Lung (tissue), 11 donors: ENCODE measurements at regions not wholly inside any gene's neighbourhood (a gene's known extent, or its start where the extent isn't known, plus 50 kb on each side); places are given as distances from the start of the nearest gene placed in this dataset.

ENCODE experiments used
- ATAC-seq: fragments of 200-7000 bp; cut with Tn5 transposase; one replicate; pipeline ENCODE4 v1.9.1; 2020; ENCODE audit warnings: moderate number of reproducible peaks; ENCODE audit not compliant: insufficient read depth, low FRiP score
- DNase-seq, 3 donors: peaks; one replicate each; pipeline ENCODE4 v3.0.0-alpha.2; 2013 to 2017
- H3K27ac ChIP-seq, 2 donors: one replicate each; pipeline ENCODE4 v1.5.1; 2013; ENCODE audit warnings: mild to moderate bottlenecking in 2 of 2, moderate library complexity in 2 of 2, control low read depth in 1 of 2, inconsistent platforms in 1 of 2, low read depth in 1 of 2, low read length in 1 of 2
- H3K27me3 ChIP-seq, 3 donors: one replicate each; pipeline ENCODE4 v1.5.1; 2013; ENCODE audit warnings: low read length in 2 of 3; ENCODE audit not compliant: control insufficient read depth in 3 of 3, insufficient read depth in 3 of 3
- H3K36me3 ChIP-seq, 4 donors: one replicate each; pipeline ENCODE4 v1.5.1; 2013; ENCODE audit warnings: low read length in 4 of 4, mild to moderate bottlenecking in 1 of 4, moderate library complexity in 1 of 4; ENCODE audit not compliant: control insufficient read depth in 4 of 4, insufficient read depth in 4 of 4
- H3K4me1 ChIP-seq, 5 donors: one replicate each; pipeline ENCODE4 v1.5.1; 2013; ENCODE audit warnings: low read length in 5 of 5, mild to moderate bottlenecking in 2 of 5, moderate library complexity in 1 of 5; ENCODE audit not compliant: control insufficient read depth in 5 of 5, insufficient read depth in 5 of 5
- H3K4me3 ChIP-seq: one replicate; pipeline ENCODE4 v1.5.1; 2013; ENCODE audit warnings: mild to moderate bottlenecking, control low read depth, moderate library complexity
- H3K9ac ChIP-seq, 2 donors: one replicate each; pipeline ENCODE4 v1.5.1; 2013; ENCODE audit warnings: low read length in 2 of 2, control low read depth in 1 of 2; ENCODE audit not compliant: insufficient read depth in 1 of 2
- H3K9me3 ChIP-seq, 4 donors: one replicate each; pipeline ENCODE4 v1.5.1; 2013; ENCODE audit warnings: low read length in 3 of 4, mild to moderate bottlenecking in 1 of 4, moderate library complexity in 1 of 4; ENCODE audit not compliant: control insufficient read depth in 4 of 4, insufficient read depth in 3 of 4
- CTCF ChIP-seq: IDR thresholded peaks from 2 replicates; pipeline ENCODE4 v1.5.1; 2012; ENCODE audit warnings: mild to moderate bottlenecking; ENCODE audit errors: control extremely low read depth, extremely low read depth
- WGBS, 2 donors: extraction: QIAGEN DNeasy Blood & Tissue Kit; methylation state at CpG; one replicate each; pipeline ENCODE4 v1.1.7; 2013; 5-methylcytosine and 5-hydroxymethylcytosine counted together
- donor health status: control.
- donor health status: control.
- donor health status: Bipolar disorder and iron deficiency.
- donor health status: healthy.
- donor health status: DM: yes; HTN: yes; CAD: no.

- Histone ChIP-seq H3K36me3 (no peaks in the 10 kb centered on the region), H3K9ac (no peak overlapping the region), H3K4me3 (no peak overlapping the region), H3K9me3 (no peaks in the 10 kb centered on the region), H3K4me1 (no peaks in the 10 kb centered on the region), H3K27me3 (peaks cover 0 to 3% (median 2%) of the 10 kb centered on the region in 3 donors), H3K27ac (no peak overlapping the region)
- DNase-seq (no peak), ATAC-seq (no peak)
- WGBS, 2 donors = 69 to 87% methylated on average over 2 of the region's 2 CpGs
- TF ChIP-seq CTCF = no peak
Observed at GRCh38 chr17:52515927-52516326, 357.4 kb upstream of the CA10 start.

- no peak overlapping the region for H3K27ac ChIP-seq
Observed at GRCh38 chr17:52505601-52506000, 347.1 kb upstream of the CA10 start.

GRCh38 chr17:52504081-52504480 lies 345.6 kb upstream of the CA10 start:
- DNase-seq = no peak
- 58 to 61% methylated on average over 1 of the region's 1 CpG for WGBS, 2 donors
- no peak for TF ChIP-seq CTCF
- no peak overlapping the region for H3K4me3 ChIP-seq
- H3K36me3 ChIP-seq = no peaks in the 10 kb centered on the region
- H3K27ac ChIP-seq = no peak overlapping the region
- no peaks in the 10 kb centered on the region for H3K27me3 ChIP-seq
- no peaks in the 10 kb centered on the region for H3K9me3 ChIP-seq
- no peaks in the 10 kb centered on the region for H3K4me1 ChIP-seq
- no peak overlapping the region for H3K9ac ChIP-seq
- ATAC-seq = no peak

More at GRCh38 chr17:52505601-52506000, 347.1 kb upstream of the CA10 start:
- no peaks in the 10 kb centered on the region for H3K4me1 ChIP-seq
- TF ChIP-seq CTCF = no peak
- H3K9me3 ChIP-seq = no peaks in the 10 kb centered on the region
- no peak for ATAC-seq
- no peak overlapping the region for H3K4me3 ChIP-seq
- H3K36me3 ChIP-seq = no peaks in the 10 kb centered on the region
- H3K27me3 ChIP-seq = no peaks in the 10 kb centered on the region
- DNase-seq = no peak
- H3K9ac ChIP-seq = no peak overlapping the region

GRCh38 chr17:52495646-52496045 lies 337.1 kb upstream of the CA10 start:
- Histone ChIP-seq H3K27ac (no peak overlapping the region), H3K4me3 (no peak overlapping the region), H3K27me3 (no peaks in the 10 kb centered on the region), H3K9ac (no peak overlapping the region), H3K36me3 (no peaks in the 10 kb centered on the region), H3K4me1 (no peaks in the 10 kb centered on the region), H3K9me3 (peaks cover 0 to 8% (median 3%) of the 10 kb centered on the region in 4 donors)
- ATAC-seq (no peak), DNase-seq (no peak)
- 83 to 94% methylated on average over 5 of the region's 5 CpGs for WGBS, 2 donors
- no peak for TF ChIP-seq CTCF
